ENCODE measurements at regions not wholly inside any gene's neighbourhood (a gene's known extent, or its start where the extent isn't known, plus 50 kb on each side); places are given as distances from the start of the nearest gene placed in this dataset.

DNA sequence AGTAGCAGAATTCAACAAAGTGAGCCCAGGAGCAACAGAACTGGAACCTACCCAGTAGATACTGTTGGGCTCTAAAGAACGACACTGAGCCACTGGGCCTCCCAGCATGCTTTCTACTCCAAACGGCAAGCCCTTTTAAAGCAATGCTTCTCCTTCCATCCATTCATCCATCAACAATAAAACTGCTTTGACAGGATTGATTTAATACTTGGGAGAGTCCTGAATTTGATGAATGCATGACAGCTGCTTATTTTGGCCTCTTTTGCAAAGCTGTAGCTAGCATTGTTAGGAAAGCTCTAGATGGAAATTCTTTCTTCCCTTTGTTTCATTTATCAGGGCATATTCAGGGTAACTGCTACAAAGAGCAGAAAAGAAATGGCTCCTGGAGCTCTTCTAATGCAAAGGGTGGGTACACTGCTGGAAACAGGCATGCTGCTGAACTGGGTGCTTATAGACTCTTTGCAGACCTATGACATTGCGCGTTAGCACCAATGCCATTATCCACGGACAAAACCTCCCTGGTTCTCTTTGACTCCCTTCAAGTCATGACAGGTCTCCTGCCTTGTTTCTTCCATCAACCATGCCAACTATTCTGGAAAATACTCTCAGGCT is 138.4 kb upstream of the HNRNPA3 start:
- TF ChIP-seq, protein P1, sequence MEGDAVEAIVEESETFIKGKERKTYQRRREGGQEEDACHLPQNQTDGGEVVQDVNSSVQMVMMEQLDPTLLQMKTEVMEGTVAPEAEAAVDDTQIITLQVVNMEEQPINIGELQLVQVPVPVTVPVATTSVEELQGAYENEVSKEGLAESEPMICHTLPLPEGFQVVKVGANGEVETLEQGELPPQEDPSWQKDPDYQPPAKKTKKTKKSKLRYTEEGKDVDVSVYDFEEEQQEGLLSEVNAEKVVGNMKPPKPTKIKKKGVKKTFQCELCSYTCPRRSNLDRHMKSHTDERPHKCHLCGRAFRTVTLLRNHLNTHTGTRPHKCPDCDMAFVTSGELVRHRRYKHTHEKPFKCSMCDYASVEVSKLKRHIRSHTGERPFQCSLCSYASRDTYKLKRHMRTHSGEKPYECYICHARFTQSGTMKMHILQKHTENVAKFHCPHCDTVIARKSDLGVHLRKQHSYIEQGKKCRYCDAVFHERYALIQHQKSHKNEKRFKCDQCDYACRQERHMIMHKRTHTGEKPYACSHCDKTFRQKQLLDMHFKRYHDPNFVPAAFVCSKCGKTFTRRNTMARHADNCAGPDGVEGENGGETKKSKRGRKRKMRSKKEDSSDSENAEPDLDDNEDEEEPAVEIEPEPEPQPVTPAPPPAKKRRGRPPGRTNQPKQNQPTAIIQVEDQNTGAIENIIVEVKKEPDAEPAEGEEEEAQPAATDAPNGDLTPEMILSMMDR (IDR thresholded peaks at IDR 0.05) = no peak
- no peak for TF ChIP-seq POLR2A (IDR thresholded peaks at IDR 0.05)

Data from Peyer's patch (tissue), 4 donors.